ENCODE measurements at regions not wholly inside any gene's neighbourhood (a gene's known extent, or its start where the extent isn't known, plus 50 kb on each side); places are given as distances from the start of the nearest gene placed in this dataset.

GRCh38 chr2:120791243-120791961 is 55.7 kb downstream of the GLI2 start:
- TF ChIP-seq CTCF (conservative IDR thresholded peaks at IDR 0.05) = no peak
- no peak for TF ChIP-seq ZFX (IDR thresholded peaks at IDR 0.05)

Measured in C4-2B (cell line).